Activated CD4-positive, alpha-beta T cell treated with anti-CD3 and anti-CD28 coated beads, Interleukin-2, amount 10 ng/mL, durations not matched to agents 24 days and 14 days (primary cell): ENCODE measurements at regions not wholly inside any gene's neighbourhood (a gene's known extent, or its start where the extent isn't known, plus 50 kb on each side); places are given as distances from the start of the nearest gene placed in this dataset.

Source experiments
- DNase-seq: peaks from one replicate; pipeline ENCODE4 v3.0.0; 2022
- H3K27ac Mint-ChIP-seq: one replicate; pipeline ENCODE4 v1.8.0; 2022; ENCODE audit warnings: mild to moderate bottlenecking, mixed read lengths
- H3K27me3 Mint-ChIP-seq: one replicate; pipeline ENCODE4 v1.8.0; 2022; ENCODE audit warnings: mixed read lengths
- H3K36me3 Mint-ChIP-seq: one replicate; pipeline ENCODE4 v1.8.0; 2022; ENCODE audit warnings: low read depth, mild to moderate bottlenecking, mixed read lengths
- H3K4me1 Mint-ChIP-seq: one replicate; pipeline ENCODE4 v1.8.0; 2021; ENCODE audit warnings: mixed read lengths
- H3K4me3 Mint-ChIP-seq: one replicate; pipeline ENCODE4 v1.8.0; 2022; ENCODE audit warnings: mild to moderate bottlenecking, moderate library complexity, mixed read lengths
- H3K9me3 Mint-ChIP-seq: one replicate; pipeline ENCODE4 v1.8.0; 2021; ENCODE audit warnings: mixed read lengths
- intact Hi-C: fragments of 100-400 bp; cut with micrococcal nuclease; formaldehyde crosslinking; loops from one replicate; pipeline ENCODE4 v1.15.1; 2023

DNA sequence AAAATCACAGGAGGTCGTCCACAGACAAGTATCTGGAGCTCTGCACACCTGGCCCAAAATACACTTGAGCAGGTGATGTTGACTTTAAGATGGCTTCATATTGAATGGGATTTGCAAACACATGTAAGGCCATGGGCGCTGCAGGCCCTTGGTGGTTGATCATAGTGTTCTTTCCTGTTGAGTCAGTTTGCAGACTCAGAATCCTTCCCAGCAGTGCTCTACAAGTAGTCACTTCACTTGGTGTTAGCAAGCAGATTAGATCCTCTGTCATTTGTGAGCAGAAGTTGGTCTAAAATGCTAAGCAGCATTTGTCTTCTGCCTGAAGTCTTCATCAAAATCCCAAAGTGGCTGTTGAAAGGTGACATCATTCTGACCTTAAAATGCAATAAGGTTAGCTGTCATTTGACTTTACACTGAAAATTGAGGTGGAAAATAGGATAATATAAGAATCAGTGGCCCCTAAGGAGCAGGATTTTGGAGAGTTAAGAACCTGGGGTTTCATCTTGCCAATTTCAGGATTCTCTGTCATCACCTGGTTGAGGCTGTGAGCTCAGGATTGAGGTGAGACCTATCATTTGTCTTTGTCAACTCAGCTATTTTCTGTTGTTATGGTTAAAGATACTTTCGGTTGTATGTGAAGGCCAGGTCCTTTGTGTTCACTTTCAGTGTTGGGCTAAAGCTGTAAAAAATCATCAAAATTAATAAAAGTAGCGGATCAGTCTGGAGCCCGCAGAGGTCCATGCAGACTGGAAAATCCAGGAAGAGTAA is 114.5 kb downstream of the LRRC70 start:
- intact Hi-C loops = no loop called here
- H3K4me1 Mint-ChIP-seq = peaks cover 6% of the 10 kb centered on the region
- H3K36me3 Mint-ChIP-seq = no peaks in the 10 kb centered on the region
- no peaks in the 10 kb centered on the region for H3K27me3 Mint-ChIP-seq
- H3K9me3 Mint-ChIP-seq = no peaks in the 10 kb centered on the region
- DNase-seq = no peak
- no peak overlapping the region for H3K4me3 Mint-ChIP-seq
- no peak overlapping the region for H3K27ac Mint-ChIP-seq

DNA sequence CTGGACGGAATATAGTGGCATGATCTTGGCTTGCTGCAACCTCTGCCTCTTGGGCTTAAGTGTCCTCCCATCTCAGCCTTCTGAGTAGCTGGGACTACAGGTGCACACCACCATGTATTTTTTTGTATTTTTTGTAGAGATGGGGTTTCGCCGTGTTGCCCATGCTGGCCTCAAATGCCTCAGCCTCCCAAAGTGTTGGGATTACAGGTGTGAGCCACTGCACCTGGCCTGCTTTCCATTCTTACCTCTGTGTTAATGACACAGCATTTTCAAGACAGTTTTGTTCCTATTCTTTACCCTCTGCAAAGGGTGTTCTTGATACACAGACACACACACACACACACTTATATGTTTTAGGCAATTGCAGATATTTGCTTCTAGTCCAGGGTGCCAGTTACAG is 113.3 kb downstream of the LRRC70 start:
- H3K27me3 Mint-ChIP-seq = no peaks in the 10 kb centered on the region
- H3K36me3 Mint-ChIP-seq = no peaks in the 10 kb centered on the region
- H3K27ac Mint-ChIP-seq = no peak overlapping the region
- intact Hi-C loops = no loop called here
- no peak overlapping the region for H3K4me3 Mint-ChIP-seq
- H3K9me3 Mint-ChIP-seq = peaks cover under 1% of the 10 kb centered on the region
- H3K4me1 Mint-ChIP-seq = peaks cover 6% of the 10 kb centered on the region
- DNase-seq = no peak

DNA sequence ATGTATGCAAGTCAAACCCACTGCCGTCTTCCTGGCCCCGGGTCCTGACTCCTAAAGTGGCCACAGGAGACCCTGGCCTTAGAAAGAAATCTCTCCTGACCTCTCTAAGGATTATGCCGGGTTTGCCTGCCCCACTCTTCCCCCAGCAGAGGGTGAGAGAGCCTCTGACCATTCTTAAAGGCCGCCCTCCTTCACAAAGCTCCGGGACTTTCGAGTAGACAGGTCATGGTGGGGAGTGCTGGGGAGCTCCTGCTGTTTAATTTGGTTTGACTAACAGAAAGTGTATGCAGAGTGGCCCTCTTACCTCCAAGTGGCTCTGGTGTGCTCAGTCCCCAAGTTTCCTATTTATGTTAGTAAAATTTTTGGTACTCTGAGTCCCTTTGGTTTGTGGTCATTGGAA is 111.8 kb downstream of the LRRC70 start:
- H3K9me3 Mint-ChIP-seq = peaks cover 5% of the 10 kb centered on the region
- no peaks in the 10 kb centered on the region for H3K27me3 Mint-ChIP-seq
- H3K36me3 Mint-ChIP-seq = no peaks in the 10 kb centered on the region
- no peak for DNase-seq
- H3K27ac Mint-ChIP-seq = no peak overlapping the region
- H3K4me3 Mint-ChIP-seq = no peak overlapping the region
- peaks cover 6% of the 10 kb centered on the region for H3K4me1 Mint-ChIP-seq
- intact Hi-C loops = no loop called here

DNA sequence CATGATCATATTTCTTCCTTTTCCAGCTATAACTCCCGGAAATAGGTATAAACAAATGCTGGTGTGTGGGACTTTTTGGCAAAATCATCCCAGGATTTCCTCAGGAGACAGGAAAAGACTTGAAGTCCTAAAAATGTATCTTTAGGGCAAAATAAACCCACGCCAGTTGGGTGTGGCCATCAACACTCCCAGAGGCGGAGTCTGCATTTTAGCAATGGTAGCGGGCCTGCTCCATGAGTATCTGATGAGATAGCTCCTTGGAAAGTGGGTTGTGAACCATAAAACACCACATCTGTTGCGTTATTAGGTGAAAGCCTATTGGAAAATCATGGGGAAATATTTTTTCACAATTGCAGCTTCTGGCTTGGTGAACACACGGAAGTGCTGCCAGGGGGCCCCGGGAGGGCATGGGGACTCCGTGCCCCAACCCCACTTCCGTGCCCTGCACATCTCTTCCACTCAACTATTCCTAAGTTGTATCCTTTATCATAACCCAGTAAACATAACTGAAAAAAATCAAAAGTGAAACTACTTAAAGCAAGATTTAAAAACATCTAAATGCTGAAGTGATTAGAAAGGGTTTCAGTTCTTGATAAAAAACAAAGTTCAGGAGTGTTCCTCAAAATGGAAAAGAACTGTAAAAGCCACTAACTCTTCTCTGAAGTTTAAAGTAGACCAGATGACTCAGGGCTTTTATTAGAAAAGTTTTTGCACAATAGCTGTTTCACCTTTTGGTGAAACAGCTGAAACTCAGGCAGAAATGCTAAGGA is 111.2 kb downstream of the LRRC70 start:
- H3K4me3 Mint-ChIP-seq = peak overlapping the region; percentile 44
- intact Hi-C loops = no loop called here
- H3K27me3 Mint-ChIP-seq = no peaks in the 10 kb centered on the region
- peak overlapping the region; percentile 5 for H3K27ac Mint-ChIP-seq
- H3K9me3 Mint-ChIP-seq = peaks cover 5% of the 10 kb centered on the region
- no peaks in the 10 kb centered on the region for H3K36me3 Mint-ChIP-seq
- DNase-seq = no peak
- H3K4me1 Mint-ChIP-seq = peaks cover 6% of the 10 kb centered on the region

DNA sequence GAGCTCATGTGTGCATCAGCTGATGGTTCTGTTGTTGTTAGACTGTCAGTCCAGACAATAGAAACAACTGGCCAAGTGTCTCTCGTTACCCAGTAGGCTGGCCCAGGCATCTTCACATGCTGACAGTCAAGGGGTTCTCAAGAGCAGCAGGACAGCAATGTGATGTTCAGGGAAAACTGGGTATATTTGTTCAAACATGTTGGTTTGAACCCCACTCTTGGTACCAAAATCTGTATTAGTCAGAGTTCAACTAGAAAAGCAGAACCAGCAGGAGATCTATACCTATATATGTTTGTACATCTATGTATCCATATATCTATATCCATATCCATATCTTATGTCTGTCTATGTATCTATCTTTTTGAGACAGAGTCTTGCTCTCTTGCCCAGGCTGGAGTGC is 108.1 kb downstream of the LRRC70 start:
- Mint-ChIP-seq H3K27me3 (no peaks in the 10 kb centered on the region), H3K36me3 (no peaks in the 10 kb centered on the region), H3K9me3 (peaks cover 5% of the 10 kb centered on the region), H3K4me1 (peaks cover 6% of the 10 kb centered on the region), H3K27ac (no peak overlapping the region), H3K4me3 (no peak overlapping the region)
- DNase-seq = no peak
- intact Hi-C loops = no loop called here

DNA sequence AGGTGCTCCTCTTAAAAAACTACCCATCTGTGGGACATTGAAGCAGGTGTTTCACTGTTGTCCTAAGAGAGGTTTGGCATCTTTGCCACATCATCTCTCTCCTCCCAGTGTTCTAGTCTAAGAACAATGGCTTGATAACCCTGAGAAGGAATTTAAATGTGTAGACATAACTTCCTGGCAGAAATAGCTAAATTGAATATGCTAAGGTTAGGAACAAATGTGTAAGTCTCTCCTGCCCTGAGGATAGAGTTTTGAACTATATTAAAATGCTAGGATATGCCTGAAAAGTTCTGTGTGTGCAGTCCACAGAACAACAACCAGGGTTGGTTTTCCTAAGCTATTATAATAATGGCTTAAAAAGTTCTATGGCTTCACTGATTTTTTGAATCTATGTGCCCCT is 106.6 kb downstream of the LRRC70 start:
- intact Hi-C loops = no loop called here
- Mint-ChIP-seq H3K36me3 (no peaks in the 10 kb centered on the region), H3K27me3 (no peaks in the 10 kb centered on the region), H3K27ac (no peak overlapping the region), H3K4me1 (peaks cover 4% of the 10 kb centered on the region), H3K9me3 (peaks cover 5% of the 10 kb centered on the region), H3K4me3 (no peak overlapping the region)
- no peak for DNase-seq

DNA sequence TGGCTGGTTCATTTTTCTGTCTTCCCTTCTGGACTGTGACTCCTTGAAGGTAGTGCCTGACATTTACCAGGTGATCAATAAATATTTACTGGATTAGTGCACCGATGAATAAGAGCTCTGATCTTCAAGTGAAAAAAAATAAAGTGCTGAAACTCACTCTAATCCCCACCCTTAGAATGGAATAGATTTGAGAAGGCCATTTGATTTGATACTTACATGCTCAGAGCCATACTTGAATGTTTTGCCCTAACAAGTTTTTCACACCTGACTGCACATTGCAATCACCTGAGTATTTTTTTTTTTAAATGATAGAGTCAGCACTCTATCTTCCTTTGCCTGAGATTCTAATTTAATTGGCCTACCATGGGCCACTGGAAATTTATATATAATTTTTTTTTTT is 105.7 kb downstream of the LRRC70 start:
- H3K27ac Mint-ChIP-seq = no peak overlapping the region
- intact Hi-C loops = no loop called here
- no peak overlapping the region for H3K4me3 Mint-ChIP-seq
- H3K4me1 Mint-ChIP-seq = no peaks in the 10 kb centered on the region
- H3K9me3 Mint-ChIP-seq = peaks cover 5% of the 10 kb centered on the region
- DNase-seq = no peak
- no peaks in the 10 kb centered on the region for H3K36me3 Mint-ChIP-seq
- no peaks in the 10 kb centered on the region for H3K27me3 Mint-ChIP-seq

DNA sequence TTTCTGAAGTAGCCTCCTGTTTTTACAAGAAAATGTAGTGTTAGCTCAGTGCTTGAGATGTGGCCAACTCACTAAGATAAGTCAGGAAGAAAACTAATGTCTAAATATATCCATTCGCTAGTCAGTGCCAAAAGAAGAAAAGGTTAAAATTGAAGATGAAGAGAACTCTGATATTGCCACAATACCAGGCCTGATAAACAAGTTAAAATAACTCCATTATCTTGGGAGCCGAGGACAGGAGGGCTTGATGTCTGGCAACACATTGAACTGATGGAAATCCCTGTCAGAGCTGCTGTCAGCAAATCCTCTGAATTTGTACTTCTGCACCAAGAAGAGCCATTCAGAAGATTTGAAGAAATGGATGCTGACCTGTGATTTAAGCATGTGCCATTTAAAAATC is 103.4 kb downstream of the LRRC70 start:
- no peaks in the 10 kb centered on the region for H3K4me1 Mint-ChIP-seq
- H3K27me3 Mint-ChIP-seq = no peaks in the 10 kb centered on the region
- peaks cover 8% of the 10 kb centered on the region for H3K9me3 Mint-ChIP-seq
- no peak for DNase-seq
- no peaks in the 10 kb centered on the region for H3K36me3 Mint-ChIP-seq
- intact Hi-C loops = no loop called here
- no peak overlapping the region for H3K4me3 Mint-ChIP-seq
- no peak overlapping the region for H3K27ac Mint-ChIP-seq

DNA sequence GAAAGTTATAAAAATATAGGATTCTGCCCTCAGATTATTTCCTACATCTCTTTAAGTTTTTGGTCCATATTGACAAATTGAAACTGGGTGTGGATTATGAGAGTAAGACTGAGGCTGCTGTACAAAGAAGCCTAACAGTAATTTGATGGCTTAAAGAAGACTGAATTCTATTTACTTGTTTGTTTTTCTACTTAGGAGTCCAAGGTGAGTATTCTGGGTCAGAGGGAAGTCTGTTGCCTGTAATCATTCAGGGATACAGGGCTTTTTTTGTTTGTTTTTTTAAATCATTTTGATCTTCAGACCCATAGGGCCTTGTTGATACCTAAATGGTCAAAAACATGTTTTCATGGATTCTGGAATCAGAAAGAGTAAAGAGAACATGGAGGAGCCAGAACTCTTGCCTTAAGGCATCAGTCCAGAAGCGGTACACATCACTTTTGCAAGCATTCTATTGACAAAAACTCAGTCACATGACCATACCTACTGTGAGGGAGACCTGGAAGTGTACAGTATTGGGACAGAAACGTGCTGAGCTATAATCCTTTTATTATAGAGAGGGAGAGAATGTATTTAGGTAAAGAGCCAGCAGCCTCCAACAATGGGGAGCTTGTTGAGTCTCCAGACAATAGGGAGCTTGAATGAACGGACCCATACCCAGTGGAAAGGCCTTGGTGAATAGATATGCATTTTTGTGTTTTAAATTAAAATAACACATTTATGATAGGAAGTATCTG is 102.7 kb downstream of the LRRC70 start:
- no peak for DNase-seq
- Mint-ChIP-seq H3K4me3 (no peak overlapping the region), H3K27ac (no peak overlapping the region), H3K9me3 (peaks cover 4% of the 10 kb centered on the region), H3K36me3 (no peaks in the 10 kb centered on the region), H3K27me3 (no peaks in the 10 kb centered on the region), H3K4me1 (no peaks in the 10 kb centered on the region)
- intact Hi-C loops = no loop called here

DNA sequence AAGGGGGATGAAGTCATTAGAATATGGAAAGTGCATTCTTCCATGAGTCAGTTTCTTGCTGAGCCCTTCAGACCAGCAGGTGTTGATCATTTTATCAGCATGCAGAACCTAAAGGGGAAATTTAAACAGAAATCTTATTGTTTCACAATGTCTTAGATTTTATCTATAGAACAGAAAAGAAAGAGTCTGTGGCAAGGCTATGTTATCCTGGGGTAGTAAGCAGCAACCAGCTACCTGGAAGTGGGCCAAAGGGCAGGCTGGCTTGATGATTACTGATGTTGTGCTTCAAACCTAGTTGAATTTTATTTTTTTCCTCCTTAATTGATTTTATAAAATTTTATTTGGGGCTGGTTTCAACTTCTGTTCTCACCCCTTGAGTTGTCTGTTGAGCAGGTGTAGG is 101.5 kb downstream of the LRRC70 start:
- Mint-ChIP-seq H3K4me3 (no peak overlapping the region), H3K27me3 (no peaks in the 10 kb centered on the region), H3K9me3 (peaks cover 13% of the 10 kb centered on the region), H3K36me3 (no peaks in the 10 kb centered on the region), H3K27ac (no peak overlapping the region), H3K4me1 (no peaks in the 10 kb centered on the region)
- intact Hi-C loops = no loop called here
- no peak for DNase-seq
